Right lobe of liver (tissue), 6 donors: ENCODE measurements at regions not wholly inside any gene's neighbourhood (a gene's known extent, or its start where the extent isn't known, plus 50 kb on each side); places are given as distances from the start of the nearest gene placed in this dataset.

Source experiments
- ATAC-seq, 4 donors: fragments of 200-7000 bp; cut with Tn5 transposase; one replicate each; pipeline ENCODE4 v1.9.1; 2020; ENCODE audit warnings: mild to moderate bottlenecking in 4 of 4, moderate library complexity in 4 of 4
- DNase-seq, 3 donors: peaks; one replicate each; pipeline ENCODE4 v3.0.0-alpha.2; 2020
- H3K27ac ChIP-seq, 3 donors: fragments of 200-600 bp; one replicate each; pipeline ENCODE4 v1.8.0; 2022
- H3K27me3 ChIP-seq, 2 donors: fragments of 200-600 bp; one replicate each; pipeline ENCODE4 v1.8.0; 2022
- H3K36me3 ChIP-seq, 4 donors: fragments of 200-600 bp; sonication (generic) in 1 of 4; one replicate each; pipeline versions ENCODE4 v1.5.1 to v1.8.0; 2017 to 2022; ENCODE audit warnings: control low read depth in 1 of 4
- H3K4me1 ChIP-seq, 4 donors: fragments of 200-600 bp; sonication (generic) in 1 of 4; one replicate each; pipeline versions ENCODE4 v1.5.1 to v1.8.0; 2017 to 2022; ENCODE audit warnings: control low read depth in 1 of 4
- H3K4me3 ChIP-seq, 3 donors: fragments of 200-600 bp; one replicate each; pipeline ENCODE4 v1.8.0; 2022
- H3K9me3 ChIP-seq, 4 donors: fragments of 200-600 bp; sonication (generic) in 1 of 4; one replicate each; pipeline versions ENCODE4 v1.5.1 to v1.8.0; 2017 to 2022; ENCODE audit warnings: control low read depth in 1 of 4
- POLR2A ChIP-seq: fragments of 450-650 bp; IDR thresholded peaks from one replicate; pipeline ENCODE4 v1.6.1; 2017; ENCODE audit warnings: antibody characterized with exemption, mild to moderate bottlenecking
- WGBS: methylation state at CpG from one replicate; pipeline ENCODE4 v1.1.6; 2018; ENCODE audit warnings: low coverage, low lambda C conversion rate; ENCODE audit not compliant: insufficient coverage; ENCODE audit errors: missing lambda C conversion rate; 5-methylcytosine and 5-hydroxymethylcytosine counted together
- intact Hi-C, 2 donors: fragments of 100-400 bp; cut with DNase I; formaldehyde crosslinking; loops; one replicate each; pipeline versions ENCODE4 v1.11.2 to v1.14.1; 2022
- TF ChIP-seq, protein P1 (sequence below), 4 donors: fragments of 200-600 bp in 3 of 4; fragments of 450-650 bp in 1 of 4; IDR thresholded peaks; one replicate each; pipeline versions ENCODE4 v1.5.1 to v1.8.0; 2016 to 2022; ENCODE audit warnings: antibody characterized with exemption in 4 of 4, mild to moderate bottlenecking in 2 of 4
- donor health status: DM: no; HTN: yes; CAD: no.
- donor health status: DM: no; HTN: no; CAD: no.
- donor health status: DM: no; HTN: no; CAD: no.
- donor health status: DM: no; HTN: yes; CAD: no.
- donor health status: DM: no; HTN: yes; CAD: no.

DNA sequence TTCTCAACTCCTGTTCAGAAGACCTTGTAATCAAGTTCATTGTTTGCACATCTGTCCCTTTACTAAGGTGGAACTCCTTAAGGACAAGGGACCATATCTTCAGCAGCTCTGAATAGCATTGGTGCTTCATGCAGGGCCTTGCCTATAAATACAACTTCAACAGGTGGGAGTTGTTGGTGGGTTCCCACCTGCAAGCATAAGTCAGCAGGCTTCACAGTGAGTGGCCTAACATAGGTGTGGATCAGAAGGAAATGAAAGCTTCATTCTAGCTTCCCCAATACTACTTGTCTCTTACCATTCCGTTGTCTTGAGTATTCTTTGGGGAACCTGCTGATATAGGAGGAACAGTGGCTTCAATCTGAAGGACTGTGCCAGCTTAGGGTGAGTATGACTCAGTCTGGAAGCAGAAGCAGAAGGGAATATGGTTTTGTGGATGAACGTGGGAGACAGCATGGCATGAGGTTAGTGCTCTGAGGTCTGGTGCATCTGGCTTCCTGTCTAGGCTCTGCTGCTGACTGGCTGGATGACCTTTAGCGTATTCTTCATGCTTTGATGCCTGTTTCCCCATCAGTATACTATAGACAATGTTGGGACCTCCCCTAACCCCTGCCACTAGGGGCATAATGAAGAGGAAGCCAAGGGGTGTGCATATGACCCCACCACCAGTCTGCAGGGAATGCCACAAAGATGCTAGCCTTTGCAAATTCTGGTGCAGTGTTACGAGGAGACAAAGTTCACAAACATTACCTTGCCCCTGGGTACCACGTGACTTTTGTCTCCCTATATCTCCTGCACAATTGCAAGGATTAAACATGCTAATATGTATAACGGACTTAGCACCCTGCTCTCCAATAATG, 192.3 kb downstream of the PALM2AKAP2 start:
- TF ChIP-seq, protein P1, sequence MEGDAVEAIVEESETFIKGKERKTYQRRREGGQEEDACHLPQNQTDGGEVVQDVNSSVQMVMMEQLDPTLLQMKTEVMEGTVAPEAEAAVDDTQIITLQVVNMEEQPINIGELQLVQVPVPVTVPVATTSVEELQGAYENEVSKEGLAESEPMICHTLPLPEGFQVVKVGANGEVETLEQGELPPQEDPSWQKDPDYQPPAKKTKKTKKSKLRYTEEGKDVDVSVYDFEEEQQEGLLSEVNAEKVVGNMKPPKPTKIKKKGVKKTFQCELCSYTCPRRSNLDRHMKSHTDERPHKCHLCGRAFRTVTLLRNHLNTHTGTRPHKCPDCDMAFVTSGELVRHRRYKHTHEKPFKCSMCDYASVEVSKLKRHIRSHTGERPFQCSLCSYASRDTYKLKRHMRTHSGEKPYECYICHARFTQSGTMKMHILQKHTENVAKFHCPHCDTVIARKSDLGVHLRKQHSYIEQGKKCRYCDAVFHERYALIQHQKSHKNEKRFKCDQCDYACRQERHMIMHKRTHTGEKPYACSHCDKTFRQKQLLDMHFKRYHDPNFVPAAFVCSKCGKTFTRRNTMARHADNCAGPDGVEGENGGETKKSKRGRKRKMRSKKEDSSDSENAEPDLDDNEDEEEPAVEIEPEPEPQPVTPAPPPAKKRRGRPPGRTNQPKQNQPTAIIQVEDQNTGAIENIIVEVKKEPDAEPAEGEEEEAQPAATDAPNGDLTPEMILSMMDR (IDR thresholded peaks at IDR 0.05): peak in 1 of 4 donors; percentile 9
- no peak for TF ChIP-seq POLR2A
- ATAC-seq (peak in 3 of 4 donors; percentile 4 to 15 (median 12)), DNase-seq (no peak)
- Histone ChIP-seq H3K4me1 (peaks cover 0 to 30% (median 8%) of the 10 kb centered on the region in 4 donors), H3K27me3 (no peaks in the 10 kb centered on the region), H3K27ac (peak overlapping the region in 1 of 3 donors; percentile 4), H3K9me3 (no peaks in the 10 kb centered on the region), H3K36me3 (no peaks in the 10 kb centered on the region), H3K4me3 (no peak overlapping the region)
- intact Hi-C loops: no loop called here
- WGBS: 46% methylated on average over 6 of the region's 6 CpGs

DNA sequence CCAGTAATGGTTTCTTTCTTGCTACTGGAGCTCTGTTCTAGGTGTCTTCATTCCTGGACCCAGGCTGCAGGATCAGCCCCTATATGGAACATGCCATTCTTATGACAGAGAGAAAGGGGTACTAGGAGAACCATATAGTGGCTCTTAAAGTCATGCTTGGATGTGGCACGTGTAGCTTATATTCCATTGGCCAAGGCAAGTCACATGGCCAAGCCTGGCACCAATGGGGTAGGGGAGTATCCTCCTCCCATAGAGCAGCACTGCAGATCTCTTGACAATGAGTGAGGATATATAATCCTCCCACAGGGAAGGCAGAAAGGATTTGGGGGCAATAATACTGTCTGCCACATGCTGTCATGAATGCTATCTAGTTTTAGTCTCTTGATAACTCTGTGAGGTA, 193.3 kb downstream of the PALM2AKAP2 start:
- H3K27me3 ChIP-seq: no peaks in the 10 kb centered on the region
- H3K36me3 ChIP-seq: no peaks in the 10 kb centered on the region
- intact Hi-C loops: no loop called here
- TF ChIP-seq, protein P1 (IDR thresholded peaks at IDR 0.05): no peak
- no peak for TF ChIP-seq POLR2A
- H3K4me1 ChIP-seq: peaks cover 0 to 30% (median 8%) of the 10 kb centered on the region in 4 donors
- no CpG with 5 or more reads among the region's 1 CpG for WGBS
- H3K9me3 ChIP-seq: no peaks in the 10 kb centered on the region
- ATAC-seq: no peak
- H3K4me3 ChIP-seq: no peak overlapping the region
- no peak for DNase-seq
- peak overlapping the region in 1 of 3 donors; percentile 53 for H3K27ac ChIP-seq

DNA sequence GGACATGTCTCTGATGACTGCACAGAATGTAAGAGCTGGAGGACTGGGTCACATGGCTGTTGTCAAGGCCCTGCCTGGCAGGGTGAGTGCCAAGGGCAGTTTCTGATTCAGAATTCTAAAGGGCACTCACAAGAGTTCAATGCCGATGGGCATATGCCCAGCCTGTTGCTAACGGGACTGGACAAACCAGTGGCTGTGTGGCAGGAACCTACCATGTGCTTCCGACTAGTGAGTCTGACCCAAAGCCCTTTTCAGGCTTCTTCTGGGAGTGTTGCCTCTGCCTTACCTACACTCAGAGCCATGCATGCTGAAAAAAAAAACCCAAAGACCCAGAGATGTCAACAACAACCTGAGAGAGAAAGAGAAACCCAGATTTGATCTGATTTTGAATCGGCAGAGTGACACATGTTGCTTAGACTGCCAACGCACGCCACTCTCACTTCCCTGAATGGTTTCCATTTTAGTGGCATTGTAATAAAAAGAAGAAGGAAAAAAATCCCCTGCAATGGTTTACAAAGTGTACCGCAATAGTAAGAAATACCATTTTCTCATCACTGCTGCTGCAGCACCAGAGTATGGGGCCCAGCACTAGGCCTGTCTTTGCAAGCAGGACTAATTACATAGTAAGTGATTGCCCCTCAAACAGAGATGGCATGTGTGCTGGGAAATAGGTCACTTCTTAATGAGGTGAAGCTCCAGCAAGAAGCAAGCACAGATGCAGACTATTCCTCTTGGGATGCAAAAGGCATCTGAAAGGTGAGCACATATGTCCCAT, 194.3 kb downstream of the PALM2AKAP2 start:
- TF ChIP-seq POLR2A: no peak
- TF ChIP-seq, protein P1 (IDR thresholded peaks at IDR 0.05): no peak
- Histone ChIP-seq H3K9me3 (no peaks in the 10 kb centered on the region), H3K4me3 (no peak overlapping the region), H3K36me3 (no peaks in the 10 kb centered on the region), H3K27me3 (no peaks in the 10 kb centered on the region), H3K27ac (peak overlapping the region in 1 of 3 donors; percentile 53), H3K4me1 (peaks cover 0 to 30% (median 8%) of the 10 kb centered on the region in 4 donors)
- ATAC-seq: peak; percentile 74 to 90 (median 80)
- intact Hi-C loops: no loop called here
- peak; percentile 61 to 90 (median 86) for DNase-seq
- 37% methylated on average over 4 of the region's 7 CpGs for WGBS

DNA sequence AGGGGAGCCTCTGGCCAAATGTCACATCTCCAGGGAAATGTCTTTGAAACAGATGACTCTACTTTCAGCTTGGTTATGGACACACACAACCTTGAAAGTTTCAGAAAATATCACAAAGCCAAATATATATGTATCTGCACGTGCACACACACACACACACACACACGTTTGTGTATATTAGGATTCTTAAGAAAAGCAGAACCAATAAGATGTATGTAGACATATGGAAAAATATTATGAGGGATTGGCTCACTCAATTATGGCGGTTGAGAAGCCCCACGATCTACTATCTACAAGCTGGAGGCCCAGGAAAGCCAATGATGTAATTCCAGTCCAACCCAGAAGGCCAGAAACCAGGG, 194.9 kb downstream of the PALM2AKAP2 start:
- DNase-seq (no peak), ATAC-seq (no peak)
- no peaks in the 10 kb centered on the region for H3K36me3 ChIP-seq
- H3K9me3 ChIP-seq: no peaks in the 10 kb centered on the region
- H3K4me3 ChIP-seq: no peak overlapping the region
- TF ChIP-seq, protein P1 (IDR thresholded peaks at IDR 0.05): no peak
- no peak for TF ChIP-seq POLR2A
- WGBS: 87% methylated on average over 4 of the region's 4 CpGs
- intact Hi-C loops: no loop called here
- H3K27me3 ChIP-seq: no peaks in the 10 kb centered on the region
- H3K4me1 ChIP-seq: peaks cover 0 to 30% (median 8%) of the 10 kb centered on the region in 4 donors
- no peak overlapping the region for H3K27ac ChIP-seq
